GM21723 (cell line): ENCODE measurements at regions not wholly inside any gene's neighbourhood (a gene's known extent, or its start where the extent isn't known, plus 50 kb on each side); places are given as distances from the start of the nearest gene placed in this dataset.
"Not testable (repeated sequence)": the region's sequence is repeated elsewhere in the genome, so short reads cannot be mapped to it uniquely, and the experiment has no call there.

ENCODE experiments used
- ATAC-seq: cut with Tn5 transposase; IDR thresholded peaks from one replicate; pipeline ENCODE4 v1.9.1; 2021; ENCODE audit warnings: mild to moderate bottlenecking, moderate library complexity; ENCODE audit not compliant: unreplicated experiment

DNA sequence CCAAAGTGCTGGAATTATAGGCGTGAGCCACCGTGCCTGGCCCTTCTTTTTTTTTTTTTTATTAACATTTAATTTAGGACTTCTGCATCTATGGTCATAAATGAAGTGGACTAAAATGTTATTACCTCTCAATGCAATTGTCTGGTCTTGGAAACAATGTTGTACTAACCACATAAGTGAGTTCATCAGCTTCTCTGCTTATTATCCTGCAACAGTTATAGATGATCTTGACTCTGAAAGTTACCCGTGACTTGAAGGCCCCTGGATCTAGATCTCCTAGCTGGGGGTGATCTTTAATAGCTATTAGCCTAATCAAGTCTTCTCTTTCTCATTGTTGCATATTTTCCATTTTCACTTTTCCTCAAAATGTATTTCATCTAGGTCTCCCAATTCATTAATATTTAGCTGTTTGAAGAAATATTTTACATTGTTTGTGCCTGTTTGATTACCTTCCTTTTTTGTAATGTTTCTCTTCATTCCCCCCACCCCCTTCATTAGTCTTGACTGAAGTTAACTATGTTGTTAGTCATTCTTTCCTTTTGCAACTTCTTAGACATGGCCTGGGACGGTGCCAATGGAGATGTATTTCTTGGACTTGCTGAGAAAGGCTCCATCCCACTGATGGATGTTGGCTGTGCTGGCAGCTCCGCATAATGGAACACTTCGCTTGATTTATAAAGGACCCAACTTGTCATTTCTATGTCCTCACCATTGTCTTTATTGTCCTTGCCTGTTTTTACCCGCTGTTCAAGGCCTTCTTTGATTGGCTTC is 141.6 kb upstream of the RIOK3 start:
- ATAC-seq = no peak

DNA sequence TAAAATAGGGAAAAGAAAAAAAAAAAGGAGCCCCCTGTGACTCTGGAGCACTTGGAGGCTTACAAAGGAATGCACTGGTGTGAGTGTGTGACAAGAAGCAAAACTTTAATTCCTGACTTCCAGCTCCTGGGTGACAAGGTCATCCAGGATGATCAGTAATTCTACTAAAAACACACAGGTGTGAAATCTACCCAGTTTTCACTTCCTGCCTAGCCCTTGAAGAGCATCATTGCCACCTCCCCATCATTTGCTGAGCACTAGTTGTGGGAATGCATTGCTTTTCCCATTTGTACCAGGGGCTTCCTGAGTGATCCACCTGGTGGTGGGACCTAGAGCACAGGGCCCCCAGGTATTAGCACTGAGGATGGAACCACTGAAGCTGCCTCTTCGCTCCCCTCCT is 139.7 kb upstream of the RIOK3 start:
- ATAC-seq = no peak

DNA sequence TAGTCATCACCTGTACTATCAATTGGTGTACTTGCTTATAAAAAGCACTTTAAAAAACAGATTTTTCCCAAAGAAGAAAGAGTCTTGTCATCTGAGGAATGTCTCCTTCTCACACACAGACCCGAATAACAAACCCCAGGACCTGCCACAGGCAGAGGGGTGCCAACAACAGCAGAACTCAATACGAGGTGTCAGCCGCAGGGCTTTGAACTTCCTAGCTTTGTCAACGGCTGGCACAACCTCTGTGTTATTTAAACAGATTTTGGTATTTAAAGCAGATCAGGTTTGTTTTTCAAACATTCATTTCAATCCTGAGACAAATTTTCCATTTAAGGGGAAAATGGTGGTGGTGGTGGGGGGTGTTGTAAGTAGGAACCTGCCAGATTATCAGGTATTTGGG is 138.4 kb upstream of the RIOK3 start:
- no peak for ATAC-seq

DNA sequence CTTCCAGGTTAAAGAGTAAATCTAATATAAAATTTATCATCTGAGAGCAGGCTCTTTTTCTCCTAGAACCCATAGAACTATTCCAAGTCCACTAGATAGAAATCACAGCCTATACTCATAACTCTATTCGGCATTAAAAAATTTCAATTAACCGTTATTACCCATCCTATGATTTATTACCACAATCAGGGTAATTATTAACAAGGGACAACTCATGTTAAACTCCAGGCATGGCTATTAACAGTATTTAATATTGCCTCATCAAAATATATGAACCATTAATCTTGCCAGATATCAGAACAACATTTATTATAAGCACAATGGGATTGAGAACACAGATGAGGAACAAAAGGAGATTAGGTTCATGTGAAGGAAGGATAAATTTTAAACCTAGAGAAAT is 136.8 kb upstream of the RIOK3 start:
- no peak for ATAC-seq

DNA sequence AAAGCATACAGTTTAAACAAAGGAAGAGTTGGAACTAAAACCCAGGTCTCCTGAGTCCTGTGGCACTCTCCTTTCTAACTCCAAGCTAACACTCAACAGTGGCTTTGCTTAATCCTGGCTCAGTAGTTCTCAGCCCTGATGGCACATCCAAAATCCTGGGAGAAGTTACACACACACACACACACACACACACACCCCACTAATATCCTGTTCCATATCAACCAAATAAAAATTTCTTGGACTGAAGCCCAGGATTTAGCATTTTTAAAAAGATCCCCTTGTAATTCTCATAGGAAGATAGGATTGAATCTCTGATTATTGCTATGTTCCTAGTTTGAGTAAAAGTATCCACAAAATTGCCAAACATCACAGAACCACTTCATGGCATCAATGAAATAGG is 136.1 kb upstream of the RIOK3 start:
- ATAC-seq = no peak

DNA sequence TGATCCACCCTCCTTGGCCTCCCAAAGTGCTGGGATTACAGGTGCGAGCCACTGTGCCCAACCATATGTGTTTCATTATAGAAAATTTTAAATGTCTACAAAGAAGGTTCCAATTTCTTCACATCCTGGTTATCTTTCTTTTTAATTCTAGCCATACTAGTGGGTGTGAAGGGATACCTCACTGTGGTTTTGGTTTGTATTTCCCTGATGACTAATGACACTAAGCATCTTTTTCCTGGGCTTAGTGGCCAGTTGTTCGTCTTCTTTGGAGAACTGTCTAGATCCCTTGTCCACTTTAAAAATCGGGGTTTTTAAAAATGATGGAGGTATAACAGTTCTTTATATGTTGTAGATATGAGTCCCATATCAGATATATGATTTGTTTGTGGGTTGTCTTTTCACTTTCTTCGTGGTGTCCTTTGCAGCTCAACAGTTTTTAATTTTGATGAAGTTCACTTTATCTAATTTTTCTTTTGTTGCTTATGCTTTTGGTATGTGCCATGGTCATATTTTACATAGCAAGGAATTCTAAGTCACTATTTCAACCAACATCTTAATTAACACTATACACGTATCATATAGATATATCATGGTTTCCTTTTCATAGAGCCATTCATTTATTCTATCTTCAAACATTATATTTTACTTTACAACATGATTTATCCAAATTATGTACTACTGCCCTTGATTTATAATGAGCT is 135.0 kb upstream of the RIOK3 start:
- no peak for ATAC-seq

DNA sequence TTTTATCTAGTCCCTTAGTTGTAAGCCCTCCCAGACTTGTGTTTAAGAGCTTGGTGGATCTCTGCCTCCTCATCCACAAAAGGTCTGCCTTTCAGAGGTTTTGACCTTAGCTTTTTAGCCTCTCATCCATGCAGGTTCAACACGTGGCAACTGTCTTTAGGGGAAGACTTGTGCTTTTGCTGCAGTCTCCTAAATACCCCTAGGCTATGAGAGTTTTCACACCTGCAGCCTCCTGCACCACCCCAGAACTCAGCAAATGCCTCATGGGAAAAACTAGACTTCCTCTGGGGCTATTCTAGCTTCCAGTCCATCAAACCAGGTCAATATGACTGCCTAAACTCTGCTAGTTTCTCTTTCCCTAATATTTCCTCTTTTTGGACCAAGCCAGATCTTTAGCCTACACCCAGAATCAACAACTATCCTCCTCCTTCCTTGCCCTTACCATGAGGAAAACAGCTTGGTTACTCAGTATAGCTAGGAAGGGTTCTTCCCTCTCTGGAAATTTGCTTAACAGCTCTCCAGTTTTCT is 132.3 kb upstream of the RIOK3 start:
- no peak for ATAC-seq

DNA sequence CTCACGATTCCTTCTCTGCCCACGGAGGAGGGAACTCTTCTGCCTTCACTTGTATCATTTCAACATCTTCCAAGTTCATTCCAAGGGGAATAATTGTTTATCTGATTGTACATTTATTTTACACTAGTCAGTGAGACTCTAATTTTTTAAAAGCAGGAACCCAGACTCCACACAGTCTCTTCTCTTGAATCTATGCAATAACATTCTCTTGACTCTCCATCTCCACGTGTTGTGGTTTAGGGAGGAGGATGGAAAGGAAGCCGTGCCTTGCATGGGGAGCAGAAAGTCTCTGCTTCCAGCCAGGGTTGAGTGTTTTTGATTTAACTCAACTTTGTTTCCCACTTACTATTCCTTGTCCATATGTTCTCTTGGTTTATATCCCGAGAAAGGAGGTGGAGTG is 131.1 kb upstream of the RIOK3 start:
- no peak for ATAC-seq

DNA sequence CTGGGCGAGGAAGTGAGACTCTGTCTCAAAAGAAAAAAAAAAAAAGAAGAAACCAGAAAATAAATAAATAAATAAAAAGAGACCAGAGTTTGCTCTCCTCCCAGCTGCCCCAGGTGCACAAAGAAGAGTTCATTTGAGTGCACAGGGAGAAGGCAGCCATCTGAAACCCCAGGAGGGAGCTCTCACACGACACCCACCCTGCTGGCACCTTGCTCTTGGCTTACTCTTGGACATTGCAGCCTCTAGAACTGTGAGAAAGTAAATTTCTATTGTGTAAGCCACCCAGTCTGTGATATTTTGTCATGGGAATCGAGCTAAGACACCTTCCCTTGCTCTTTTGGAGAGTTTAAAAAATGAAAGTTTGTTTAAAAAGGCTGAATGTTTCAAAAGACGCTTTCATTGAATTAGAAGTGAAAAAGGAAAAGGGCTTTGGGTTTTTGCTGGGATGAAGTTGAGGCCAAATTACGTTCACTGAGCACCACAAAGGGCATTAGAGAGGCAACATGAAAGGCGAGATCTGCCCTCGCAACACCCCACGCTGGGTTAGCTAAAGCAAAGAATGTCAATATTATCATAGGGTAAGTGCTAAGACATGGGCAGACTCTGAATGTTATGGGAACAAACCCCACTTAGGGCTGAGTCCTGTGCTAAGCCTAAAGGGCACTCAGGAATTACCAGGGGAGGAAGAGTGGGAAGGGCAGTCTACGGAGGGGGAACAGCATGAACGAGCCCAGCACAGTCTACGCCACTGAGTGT is 128.9 kb upstream of the RIOK3 start:
- no peak for ATAC-seq

DNA sequence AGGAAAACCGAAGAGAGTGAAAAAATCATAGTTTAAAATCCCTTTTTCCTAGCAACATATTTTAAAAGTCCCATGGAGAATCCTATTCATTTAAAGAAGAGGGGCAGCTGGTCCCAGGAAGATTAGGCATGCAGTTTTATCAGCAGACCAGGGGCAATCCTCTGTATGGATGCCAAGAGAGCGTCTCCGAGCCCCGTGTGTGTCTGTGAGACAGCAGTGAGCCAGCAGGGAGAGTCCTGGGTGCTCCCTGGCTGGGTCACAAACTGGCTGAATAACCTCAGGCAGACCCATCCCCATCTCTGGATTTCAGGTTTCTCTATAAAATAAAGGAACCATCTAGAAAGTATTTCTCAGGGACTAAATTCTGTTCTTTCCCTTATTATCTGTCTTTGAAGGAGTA is 128.2 kb upstream of the RIOK3 start:
- no peak for ATAC-seq

DNA sequence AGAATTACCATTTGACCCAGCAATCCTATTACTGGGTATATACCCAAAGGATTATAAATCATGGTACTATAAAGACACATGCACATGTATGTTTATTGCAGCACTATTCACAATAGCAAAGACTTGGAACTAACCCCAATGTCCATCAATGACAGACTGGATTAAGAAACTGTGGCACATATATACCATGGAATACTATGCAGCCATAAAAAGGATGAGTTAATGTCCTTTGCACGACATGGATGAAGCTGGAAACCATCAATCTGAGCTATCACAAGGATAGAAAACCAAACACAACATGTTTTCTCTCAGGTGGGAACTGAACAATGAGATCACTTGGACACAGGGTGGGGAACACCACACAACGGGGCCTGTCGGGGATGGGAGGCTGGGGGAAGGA is 123.4 kb upstream of the RIOK3 start:
- not testable (repeated sequence) for ATAC-seq

DNA sequence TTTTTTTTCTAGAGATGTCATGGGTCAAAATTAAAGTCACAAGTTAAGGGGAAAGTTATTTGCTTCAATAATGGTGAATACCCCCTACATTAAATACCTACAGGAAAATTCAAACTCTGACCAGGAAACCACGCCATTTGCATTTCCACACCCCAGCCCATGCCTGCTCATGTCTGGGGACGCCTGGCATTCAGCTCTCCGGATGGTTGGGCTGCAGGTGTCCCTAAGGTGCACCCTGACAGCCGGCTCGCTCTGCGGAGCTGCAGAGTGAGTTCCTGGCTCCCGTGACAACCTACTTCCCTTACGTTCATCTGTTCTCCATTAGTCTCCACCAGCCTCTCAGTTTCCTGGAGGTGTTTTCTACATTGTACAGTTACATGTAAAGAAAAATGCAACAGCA is 122.7 kb upstream of the RIOK3 start:
- ATAC-seq = no peak

DNA sequence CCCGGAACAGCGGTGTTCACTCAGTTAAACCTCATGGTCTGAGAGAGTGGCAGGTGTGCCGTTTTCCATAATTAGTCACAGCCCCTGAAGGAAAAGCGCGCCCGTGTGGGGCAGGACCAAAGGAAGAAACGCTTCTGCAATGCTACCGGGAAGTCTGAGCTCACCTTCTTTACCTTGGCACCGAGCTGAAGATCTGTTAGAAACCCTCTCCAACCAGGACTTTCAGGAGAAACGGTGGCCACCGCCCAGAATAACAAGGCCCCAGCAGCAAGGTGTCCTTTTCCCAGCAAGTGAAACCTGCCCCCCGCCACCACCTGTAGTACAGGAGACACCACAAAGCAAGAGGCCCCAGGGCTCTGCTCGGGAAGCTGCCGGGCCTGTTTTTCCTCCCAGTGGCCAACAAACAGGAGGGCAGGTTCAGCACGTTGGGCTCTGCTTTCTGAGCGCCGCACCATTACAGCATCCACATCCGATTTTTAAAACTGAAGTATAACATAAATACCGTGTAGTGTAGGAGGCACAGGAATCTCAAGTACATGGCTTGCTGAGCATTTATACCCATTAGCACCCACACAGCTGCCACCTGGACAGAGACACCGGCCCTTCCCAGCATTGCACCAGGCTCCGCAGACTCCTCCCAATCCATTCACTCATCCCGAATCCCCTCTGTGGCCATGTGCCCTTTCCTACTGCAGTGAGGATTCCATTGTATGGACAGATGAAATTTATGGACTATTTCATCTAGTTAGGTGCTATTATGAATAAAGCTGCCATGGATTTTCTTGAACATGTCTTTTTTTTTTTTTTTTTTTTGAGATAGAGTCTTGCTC is 121.8 kb upstream of the RIOK3 start:
- no peak for ATAC-seq

DNA sequence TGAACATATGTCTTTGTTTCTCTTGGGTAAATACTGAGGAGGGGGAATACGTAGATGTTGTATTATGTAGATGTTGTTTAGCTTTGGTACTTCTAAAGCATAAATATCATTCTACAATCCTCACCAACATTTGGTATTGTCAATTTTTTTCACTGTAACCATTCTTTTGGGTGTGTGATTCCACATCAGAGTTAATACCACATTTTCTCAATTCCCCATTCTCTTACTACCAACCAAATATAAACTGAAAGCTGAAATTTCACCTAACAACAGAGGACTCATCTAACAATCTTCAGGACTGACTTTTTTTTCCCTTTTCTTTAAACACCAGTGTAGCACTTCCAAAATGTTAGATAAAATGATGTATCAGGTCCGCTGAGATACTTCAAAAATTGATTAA is 120.7 kb upstream of the RIOK3 start:
- ATAC-seq = no peak

DNA sequence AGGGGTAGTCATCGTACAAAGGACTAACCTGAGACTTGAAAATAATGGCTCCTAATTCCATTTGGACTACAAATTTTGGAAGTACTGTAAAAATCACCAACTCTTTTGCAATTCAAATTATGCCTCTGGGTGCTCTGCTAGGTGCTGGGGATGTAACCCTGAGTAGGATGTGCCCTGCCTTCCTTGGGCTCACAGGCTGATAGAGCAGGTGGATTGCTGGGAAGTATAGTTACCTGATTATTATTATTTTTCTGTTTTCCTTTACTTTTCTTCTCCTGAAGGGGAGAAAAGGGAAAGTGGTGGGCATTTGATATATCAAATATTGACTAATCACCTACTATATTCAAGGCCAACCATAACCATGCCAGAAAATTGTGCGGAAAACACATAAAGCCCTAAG is 119.3 kb upstream of the RIOK3 start:
- ATAC-seq = no peak

DNA sequence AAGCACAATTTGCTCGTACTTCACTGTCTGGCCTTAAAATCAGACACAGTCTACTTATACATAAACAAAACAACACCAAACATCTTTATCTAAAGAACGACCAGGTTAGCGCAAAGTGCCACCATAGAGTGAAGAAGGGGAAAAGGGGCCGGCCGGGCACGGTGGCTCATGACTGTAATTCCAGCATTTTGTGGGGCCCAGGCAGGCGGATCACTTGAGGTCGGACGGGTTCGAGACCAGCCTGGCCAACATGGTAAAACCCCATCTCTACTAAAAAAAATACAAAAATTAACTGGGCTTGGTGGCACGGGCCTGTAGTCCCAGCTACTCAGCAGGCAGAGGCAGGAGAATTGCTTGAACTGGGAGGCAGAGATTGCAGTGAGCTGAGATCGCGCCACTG is 118.5 kb upstream of the RIOK3 start:
- ATAC-seq = no peak

DNA sequence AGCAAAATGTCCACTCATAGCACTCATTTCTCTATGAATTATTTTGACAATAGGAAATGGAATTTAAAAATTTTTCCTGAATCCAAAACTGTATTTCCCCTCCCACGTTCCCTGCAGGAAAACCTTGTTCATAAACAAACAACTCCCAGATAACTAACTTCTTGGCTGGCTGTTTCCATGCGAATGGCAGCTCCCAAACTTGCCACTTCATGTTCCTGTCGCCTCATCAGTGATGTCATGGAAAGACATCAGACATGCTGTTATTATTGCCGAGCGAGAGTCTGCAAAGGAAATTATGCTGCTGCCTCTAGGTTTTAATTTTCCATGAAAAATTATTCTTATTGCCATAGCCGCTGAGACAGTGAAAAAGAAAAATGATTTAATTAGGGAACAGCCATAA is 117.0 kb upstream of the RIOK3 start:
- ATAC-seq = no peak

DNA sequence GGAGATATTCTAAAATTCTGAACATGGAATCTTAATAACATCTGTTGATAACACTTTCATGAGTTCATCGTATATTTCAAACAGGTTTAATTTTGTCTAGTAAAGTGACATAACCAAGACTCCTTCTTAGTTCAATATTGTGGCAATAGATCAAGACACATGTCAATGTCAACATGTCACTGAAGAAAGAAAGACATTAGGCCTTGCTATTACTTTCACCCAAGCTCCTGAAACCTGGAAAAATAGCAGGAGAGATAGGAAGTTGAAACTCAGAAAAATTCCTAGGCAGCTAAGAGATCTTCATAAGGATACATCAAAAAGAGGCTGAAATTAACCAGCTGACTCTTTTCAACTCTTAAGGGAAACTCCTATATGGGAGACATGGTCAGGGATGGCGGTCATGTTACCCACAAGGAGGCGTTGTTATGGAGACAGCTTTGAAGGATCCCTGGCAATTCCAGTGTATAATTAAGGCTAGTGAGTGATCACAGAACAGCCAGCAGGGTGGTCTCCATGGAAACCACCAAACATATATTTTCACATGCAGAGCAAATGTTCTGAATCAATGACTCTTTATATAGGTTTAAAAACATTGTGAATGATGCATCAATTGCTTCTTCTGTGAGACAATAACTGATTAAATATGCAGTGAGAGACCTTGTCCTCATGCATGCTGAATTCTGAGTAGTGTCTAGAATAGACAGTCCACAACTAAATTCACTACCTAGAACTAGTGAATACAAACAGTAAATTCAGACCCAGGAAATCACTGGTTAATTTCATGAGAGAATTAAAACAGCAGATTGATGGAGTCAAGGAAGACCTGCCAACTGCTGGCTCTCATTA is 115.3 kb upstream of the RIOK3 start:
- no peak for ATAC-seq

DNA sequence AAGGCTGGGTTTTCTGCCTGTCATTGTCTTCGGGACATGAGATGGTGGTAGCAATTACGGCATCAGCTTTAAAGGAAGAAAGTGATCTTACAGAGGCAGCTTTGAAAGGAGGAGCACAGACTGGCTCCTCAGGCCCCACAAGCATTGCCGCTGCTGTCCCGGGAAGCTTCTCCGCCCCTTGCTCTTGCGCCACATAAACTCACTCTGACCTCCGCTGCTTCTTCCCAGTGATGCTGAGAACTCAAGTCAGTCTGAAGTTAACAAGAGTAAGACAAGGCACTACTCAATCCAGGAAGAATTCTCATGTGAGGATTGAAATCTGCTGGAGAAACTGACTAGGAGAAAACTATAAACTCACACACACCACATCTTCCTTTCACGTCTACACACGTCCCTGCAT is 112.4 kb upstream of the RIOK3 start:
- ATAC-seq = no peak

DNA sequence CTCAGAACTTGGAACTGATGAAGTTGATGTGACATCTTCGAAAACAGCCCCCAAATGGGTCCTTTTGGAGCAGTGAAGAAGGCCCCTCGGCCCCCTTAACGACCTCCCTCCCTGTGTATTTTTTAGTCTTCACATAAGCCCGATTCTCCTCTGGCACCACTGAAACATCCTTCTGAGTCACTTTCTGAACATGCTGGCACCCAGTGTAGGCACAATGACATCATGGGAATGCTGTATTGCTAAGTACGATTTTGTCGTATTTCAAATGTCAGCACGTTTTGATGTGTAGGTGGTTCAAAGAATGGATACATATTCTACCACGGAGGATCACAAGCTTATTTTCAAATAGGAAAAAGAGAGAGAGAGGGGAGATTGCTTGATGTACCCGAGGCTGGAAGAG is 111.7 kb upstream of the RIOK3 start:
- no peak for ATAC-seq
